ENCODE measurements at regions not wholly inside any gene's neighbourhood (a gene's known extent, or its start where the extent isn't known, plus 50 kb on each side); places are given as distances from the start of the nearest gene placed in this dataset.
"Not testable (repeated sequence)": the region's sequence is repeated elsewhere in the genome, so short reads cannot be mapped to it uniquely, and the experiment has no call there.

DNA sequence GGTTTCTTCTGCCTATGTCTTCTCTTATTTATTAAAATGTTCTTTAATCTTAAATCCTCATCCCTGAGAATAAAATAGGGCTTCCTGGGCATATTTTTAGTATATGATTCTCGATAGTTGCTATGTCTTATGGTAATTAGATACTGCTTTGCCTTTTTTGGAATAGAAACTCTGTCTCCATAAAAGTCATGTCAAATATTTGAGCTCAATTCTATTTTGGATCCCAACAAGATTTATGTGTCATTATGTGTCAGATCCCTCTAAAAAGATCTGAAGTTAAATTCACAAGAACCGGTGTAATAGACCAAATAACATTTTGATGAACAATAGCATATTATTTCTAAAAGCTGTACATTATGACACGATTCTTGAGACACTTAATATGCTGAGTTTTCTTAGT, 312.5 kb upstream of the PDE3A start:
- DNase-seq (ENCODE audit: low read depth, low spot score): no peak
- H3K27ac ChIP-seq: no peak overlapping the region

DNA sequence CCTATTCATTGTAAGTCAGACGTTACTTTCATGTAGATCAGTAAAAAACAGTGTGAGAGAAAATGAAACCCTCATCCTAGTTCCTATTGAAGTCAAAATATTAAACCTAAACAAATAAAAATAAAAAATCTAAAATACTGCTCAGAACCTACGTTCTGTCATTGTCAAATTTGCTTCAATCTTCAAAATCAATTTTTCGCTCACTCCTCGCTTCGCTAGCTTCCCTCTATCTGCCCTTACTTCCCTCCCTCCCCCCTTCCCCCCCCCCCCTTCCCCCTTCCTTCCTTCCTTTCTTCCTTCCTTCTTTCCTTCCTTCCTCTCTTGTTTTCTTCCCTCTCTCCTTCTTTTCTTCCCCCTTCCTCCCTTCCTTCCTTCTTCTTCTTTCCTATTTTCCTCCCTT, 310.9 kb upstream of the PDE3A start:
- DNase-seq (ENCODE audit: low read depth, low spot score): no peak
- no peak overlapping the region for H3K27ac ChIP-seq

- H3K27ac ChIP-seq: no peak overlapping the region
- DNase-seq (ENCODE audit: low read depth, low spot score): no peak
Measured at GRCh38 chr12:20063116-20063515, 305.2 kb upstream of the PDE3A start.

- no peak for DNase-seq (ENCODE audit: low read depth, low spot score)
- H3K27ac ChIP-seq: no peak overlapping the region
Measured at GRCh38 chr12:20077618-20078017, 290.7 kb upstream of the PDE3A start.

DNA sequence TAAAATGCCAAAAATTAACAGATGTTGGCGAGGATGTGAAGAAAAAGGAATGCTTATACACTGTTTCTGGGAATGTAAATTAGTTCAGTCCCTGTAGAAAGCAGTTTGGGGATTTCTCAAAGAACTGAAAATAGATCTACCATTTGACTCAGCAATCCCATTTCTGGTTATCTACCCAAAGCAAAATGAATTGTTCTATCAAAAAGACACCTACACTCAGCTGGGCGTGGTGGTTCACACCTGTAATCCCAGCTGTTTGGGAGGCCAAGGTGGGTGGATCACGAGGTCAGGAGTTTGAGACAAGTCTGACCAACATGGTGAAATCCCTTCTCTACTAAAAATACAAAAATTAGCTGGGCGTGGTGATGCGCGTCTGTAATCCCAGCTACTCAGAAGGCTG, 279.3 kb upstream of the PDE3A start:
- H3K27ac ChIP-seq: no peak overlapping the region
- DNase-seq (ENCODE audit: low read depth, low spot score): no peak

GRCh38 chr12:20093190-20093810, 275.0 kb upstream of the PDE3A start:
- DNase-seq (ENCODE audit: low read depth, low spot score); H3K27ac ChIP-seq: not testable (repeated sequence)

GRCh38 chr12:20096430-20096829, 271.9 kb upstream of the PDE3A start:
- H3K27ac ChIP-seq: no peak overlapping the region
- no peak for DNase-seq (ENCODE audit: low read depth, low spot score)

DNA sequence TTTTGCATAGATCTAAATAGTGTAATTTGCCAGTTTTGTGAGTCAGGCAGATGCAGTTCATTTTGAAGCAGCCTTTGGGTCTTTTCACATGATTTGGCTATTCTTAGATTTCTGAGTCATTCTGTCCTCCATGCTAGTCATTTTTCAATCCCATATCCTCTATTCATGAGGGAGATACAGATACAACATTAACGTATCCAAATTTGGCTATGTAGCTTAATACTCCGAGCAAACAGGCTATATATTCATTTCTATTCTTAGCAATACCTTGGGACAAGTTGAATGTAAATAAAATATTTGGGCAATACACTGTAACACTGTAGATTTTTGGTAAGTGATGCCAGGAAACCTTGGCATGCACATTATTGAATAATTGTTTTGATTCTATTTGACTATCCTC, 270.7 kb upstream of the PDE3A start:
- DNase-seq (ENCODE audit: low read depth, low spot score): no peak
- H3K27ac ChIP-seq: no peak overlapping the region

DNA sequence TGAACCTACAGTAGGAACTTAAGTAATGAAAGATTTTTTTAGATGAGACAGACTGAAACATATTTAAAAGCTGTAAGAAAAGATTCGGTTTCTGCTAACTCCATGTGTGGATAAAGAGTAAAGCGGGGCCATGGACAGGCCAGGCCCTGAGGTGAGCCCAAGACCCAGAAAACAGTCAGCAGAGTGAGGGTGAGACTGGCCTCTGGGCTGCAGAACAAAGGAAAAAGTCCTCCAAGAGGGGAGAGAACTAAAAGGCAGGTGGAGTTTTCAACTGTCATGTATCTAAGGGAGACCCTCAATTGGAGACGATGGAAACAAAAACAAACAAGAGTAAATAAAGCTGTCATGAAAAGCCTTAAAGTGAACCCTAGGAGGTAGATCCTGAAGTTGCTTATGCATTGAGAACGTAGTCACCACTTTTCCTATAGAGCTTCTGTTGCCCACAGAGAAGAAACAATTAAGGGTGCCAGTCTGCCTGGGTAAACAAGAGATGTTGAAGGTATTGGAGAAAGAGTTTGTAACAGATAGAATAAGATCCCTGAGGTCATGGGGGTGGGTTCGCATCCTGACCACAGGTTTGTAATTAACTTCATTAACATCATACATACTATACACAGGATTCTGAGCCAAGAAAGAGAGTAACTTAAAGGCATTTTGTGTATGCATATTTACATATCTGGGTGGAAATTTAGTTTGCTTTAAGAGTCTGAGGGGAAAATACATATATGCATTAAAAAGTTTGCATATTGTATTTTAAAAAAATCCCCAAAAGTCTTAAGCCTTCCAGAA, 268.7 kb upstream of the PDE3A start:
- DNase-seq (ENCODE audit: low read depth, low spot score): no peak

GRCh38 chr12:20101046-20101445, 267.3 kb upstream of the PDE3A start:
- H3K27ac ChIP-seq: no peak overlapping the region
- no peak for DNase-seq (ENCODE audit: low read depth, low spot score)

More for the DNA sequence above, 268.7 kb upstream of the PDE3A start:
- no peak overlapping the region for H3K27ac ChIP-seq

- no peak for DNase-seq (ENCODE audit: low read depth, low spot score)
- no peak overlapping the region for H3K27ac ChIP-seq
Measured at GRCh38 chr12:20105943-20106342, 262.4 kb upstream of the PDE3A start.

DNA sequence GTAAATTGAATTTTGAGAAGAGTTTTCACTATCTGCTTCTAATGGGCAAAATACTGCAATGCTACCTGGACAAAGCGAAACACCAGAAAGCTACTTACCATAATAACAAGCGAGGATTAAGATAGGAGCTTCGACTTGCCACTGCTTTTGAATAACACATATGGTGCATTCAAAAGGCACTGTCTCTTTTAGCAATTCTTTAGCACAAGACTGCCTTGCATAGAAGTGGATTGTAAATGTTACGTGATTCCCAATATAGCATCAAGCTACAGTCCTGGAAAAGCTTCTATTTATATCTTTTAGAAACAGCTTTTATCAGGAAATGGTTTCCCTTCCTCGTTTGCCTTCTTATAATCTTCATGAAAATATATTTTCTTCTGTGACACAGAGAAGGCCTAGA, 258.7 kb upstream of the PDE3A start:
- no peak for DNase-seq (ENCODE audit: low read depth, low spot score)
- no peak overlapping the region for H3K27ac ChIP-seq

DNA sequence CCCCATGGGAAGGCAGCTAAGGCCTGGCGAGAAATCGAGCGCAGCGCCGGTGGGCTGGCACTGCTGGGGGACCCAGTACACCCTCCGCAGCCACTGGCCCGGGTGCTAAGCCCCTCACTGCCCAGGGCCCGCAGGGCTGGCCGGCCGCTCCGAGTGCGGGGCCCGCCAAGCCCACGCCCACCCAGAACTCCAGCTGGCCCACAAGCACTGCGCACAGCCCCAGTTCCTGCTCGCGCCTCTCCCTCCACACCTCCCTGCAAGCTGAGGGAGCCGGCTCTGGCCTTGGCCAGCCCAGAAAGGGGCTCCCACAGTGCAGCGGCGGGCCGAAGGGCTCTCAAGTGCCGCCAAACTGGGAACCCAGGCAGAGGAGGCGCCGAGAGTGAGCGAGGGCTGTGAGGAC, 253.0 kb upstream of the PDE3A start:
- DNase-seq (ENCODE audit: low read depth, low spot score); H3K27ac ChIP-seq: not testable (repeated sequence)

DNA sequence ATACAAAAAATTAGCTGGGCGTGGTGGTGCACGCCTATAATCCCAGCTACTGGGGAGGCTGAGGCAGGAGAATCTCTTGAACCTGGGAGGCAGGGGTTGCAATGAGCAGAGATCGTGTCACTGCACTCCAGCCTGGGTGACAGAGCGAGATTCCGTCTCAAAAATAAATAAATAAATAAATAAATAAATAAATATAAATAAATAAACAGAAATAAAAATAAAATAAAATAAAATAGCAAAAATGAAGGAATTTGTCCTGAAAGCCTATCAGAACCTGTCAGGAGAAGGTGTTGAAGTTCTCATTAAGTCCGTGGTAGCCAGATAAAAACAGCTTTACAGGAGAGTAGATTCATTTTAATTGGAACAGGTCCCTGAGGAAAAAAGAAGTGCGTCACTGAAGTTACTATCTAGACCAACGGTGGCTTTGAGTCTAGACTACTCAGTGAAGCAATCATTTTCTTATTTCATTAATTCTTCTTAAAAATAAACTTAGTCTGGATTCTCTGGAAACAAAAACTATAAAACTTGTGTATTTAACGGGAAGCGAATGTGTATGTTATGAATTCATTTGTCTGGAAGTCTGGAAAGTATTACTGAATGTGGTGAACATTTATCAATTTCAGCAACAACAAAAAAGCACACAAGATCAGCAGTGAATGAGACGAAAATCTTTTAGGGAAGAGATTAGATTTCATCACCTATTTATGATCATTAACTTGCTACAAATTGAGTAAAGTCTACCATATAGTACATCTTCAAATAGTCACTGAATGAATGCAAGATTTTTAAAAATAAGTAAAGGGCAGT, 248.5 kb upstream of the PDE3A start:
- H3K27ac ChIP-seq: no peak overlapping the region
- no peak for DNase-seq (ENCODE audit: low read depth, low spot score)

DNA sequence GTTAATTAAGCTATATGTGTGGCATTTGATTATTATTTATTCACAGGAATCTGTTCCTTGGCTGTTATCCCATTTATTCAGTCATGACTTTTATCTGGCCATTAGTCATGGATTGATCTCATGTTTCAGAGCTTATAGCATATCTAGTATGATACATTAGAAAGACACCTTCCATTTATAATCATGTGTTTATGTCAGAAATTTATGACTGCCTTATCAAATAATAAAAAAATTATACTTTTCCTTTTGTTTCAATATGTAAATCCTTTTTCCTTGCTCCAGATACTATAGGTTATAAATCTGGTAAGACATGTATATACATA, 248.0 kb upstream of the PDE3A start:
- DNase-seq (ENCODE audit: low read depth, low spot score): no peak
- no peak overlapping the region for H3K27ac ChIP-seq

DNA sequence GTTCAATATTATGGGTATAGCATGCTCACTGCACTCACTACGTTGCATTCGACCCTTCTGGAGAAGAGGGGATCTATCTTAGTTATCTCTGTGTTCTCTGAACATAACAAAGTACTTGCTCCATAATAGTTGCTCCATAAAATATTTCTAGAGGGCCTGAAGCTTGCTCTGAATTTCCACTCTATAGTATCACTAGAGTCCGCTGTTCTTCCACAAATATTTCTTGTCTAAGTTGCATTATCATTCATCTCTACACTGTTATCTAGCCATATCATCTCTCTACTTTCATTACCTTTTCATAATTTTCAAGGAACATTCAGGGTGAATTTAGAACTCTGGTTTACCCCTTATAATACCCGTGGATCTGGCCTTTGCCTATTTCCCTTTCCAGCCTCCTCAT, 246.1 kb upstream of the PDE3A start:
- no peak for DNase-seq (ENCODE audit: low read depth, low spot score)
- H3K27ac ChIP-seq: no peak overlapping the region

DNA sequence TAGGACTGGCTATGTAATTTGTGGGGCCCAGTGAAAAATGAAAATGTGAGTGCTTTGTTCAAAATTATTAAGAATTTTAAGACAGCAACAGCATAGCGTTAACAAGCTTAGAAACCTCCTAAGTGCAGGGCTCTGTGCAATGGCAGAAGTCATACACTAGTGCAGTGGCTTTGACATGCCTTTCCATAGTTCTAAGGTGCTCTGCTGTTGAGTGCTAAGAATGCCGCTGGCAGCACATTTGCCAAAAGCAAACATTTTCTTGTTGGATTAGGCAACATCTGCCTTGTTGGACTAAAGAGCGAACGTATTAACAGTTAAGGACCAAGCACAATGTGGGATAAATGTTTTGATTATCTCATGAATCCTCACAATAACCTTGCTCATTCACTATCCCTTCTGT, 244.9 kb upstream of the PDE3A start:
- DNase-seq (ENCODE audit: low read depth, low spot score): no peak
- H3K27ac ChIP-seq: no peak overlapping the region

GRCh38 chr12:20125276-20125798, 243.0 kb upstream of the PDE3A start:
- no peak for DNase-seq (ENCODE audit: low read depth, low spot score)
- H3K27ac ChIP-seq: no peak overlapping the region

- no peak overlapping the region for H3K27ac ChIP-seq
- DNase-seq (ENCODE audit: low read depth, low spot score): no peak
Measured at GRCh38 chr12:20126601-20127000, 241.7 kb upstream of the PDE3A start.

GRCh38 chr12:20127413-20127812, 240.9 kb upstream of the PDE3A start:
- H3K27ac ChIP-seq: no peak overlapping the region
- no peak for DNase-seq (ENCODE audit: low read depth, low spot score)

GRCh38 chr12:20128928-20129327, 239.4 kb upstream of the PDE3A start:
- DNase-seq (ENCODE audit: low read depth, low spot score): no peak

More at GRCh38 chr12:20128928-20129327, 239.4 kb upstream of the PDE3A start:
- H3K27ac ChIP-seq: no peak overlapping the region

All from epithelial cell of prostate (primary cell).